Sigmoid colon (tissue), 6 donors: ENCODE measurements at regions not wholly inside any gene's neighbourhood (a gene's known extent, or its start where the extent isn't known, plus 50 kb on each side); places are given as distances from the start of the nearest gene placed in this dataset.

Experiments used
- DNase-seq: peaks from one replicate; pipeline ENCODE4 v3.0.0-alpha.2; 2019
- H3K27ac ChIP-seq, 4 donors: fragments of 200-600 bp; sonication (generic); one replicate each; pipeline ENCODE4 v1.5.1; 2016 to 2019; ENCODE audit warnings: mild to moderate bottlenecking in 1 of 4
- H3K27me3 ChIP-seq, 3 donors: fragments of 200-600 bp; sonication (generic); one replicate each; pipeline ENCODE4 v1.5.1; 2019; ENCODE audit warnings: mild to moderate bottlenecking in 1 of 3
- H3K36me3 ChIP-seq, 4 donors: fragments of 200-600 bp; sonication (generic); one replicate each; pipeline ENCODE4 v1.5.1; 2016 to 2019
- H3K4me1 ChIP-seq, 4 donors: fragments of 200-600 bp; sonication (generic); one replicate each; pipeline ENCODE4 v1.5.1; 2017 to 2019
- H3K4me3 ChIP-seq, 4 donors: fragments of 200-600 bp; sonication (generic); one replicate each; pipeline ENCODE4 v1.5.1; 2017 to 2019; ENCODE audit warnings: mild to moderate bottlenecking in 2 of 4, moderate library complexity in 1 of 4
- H3K9me3 ChIP-seq, 4 donors: fragments of 200-600 bp in 3 of 4; sonication (generic) in 3 of 4; one replicate each; pipeline versions ENCODE4 v1.5.1 to v1.6.1; 2013 to 2019
- CTCF ChIP-seq, 4 experiments: fragments of 450-650 bp in 3 of 4; fragments of 200-600 bp in 1 of 4; IDR thresholded peaks; one replicate each; pipeline ENCODE4 v1.5.1; 2016 to 2019; ENCODE audit warnings: antibody characterized with exemption in 4 of 4, mild to moderate bottlenecking in 3 of 4, moderate library complexity in 2 of 4
- EP300 ChIP-seq, 4 donors: sonication (generic); formaldehyde crosslinking; IDR thresholded peaks; one replicate each; pipeline ENCODE4 v1.6.1; 2017; ENCODE audit warnings: antibody characterized with exemption in 4 of 4
- POLR2A ChIP-seq, 2 donors: fragments of 450-650 bp; IDR thresholded peaks; one replicate each; pipeline ENCODE4 v1.6.1; 2016; ENCODE audit warnings: antibody characterized with exemption in 2 of 2, mild to moderate bottlenecking in 2 of 2, moderate library complexity in 2 of 2
- POLR2AphosphoS5 ChIP-seq, 4 donors: sonication (generic); formaldehyde crosslinking; IDR thresholded peaks; one replicate each; pipeline ENCODE4 v1.6.1; 2017; ENCODE audit warnings: antibody characterized with exemption in 4 of 4
- WGBS, 2 donors: extraction: QIAGEN DNeasy Blood & Tissue Kit; methylation state at CpG; one replicate each; pipeline ENCODE4 v1.1.7; 2013; 5-methylcytosine and 5-hydroxymethylcytosine counted together
- intact Hi-C: fragments of 100-400 bp; cut with DNase I; formaldehyde crosslinking; loops from one replicate; pipeline ENCODE4 v1.15.1; 2023
- donor health status: healthy with polysubstance abuse.
- donor health status: healthy.

GRCh38 chr2:23077596-23077995, 307.4 kb upstream of the KLHL29 start:
- DNase-seq = no peak
- intact Hi-C loops = no loop called here
- Histone ChIP-seq H3K36me3 (no peaks in the 10 kb centered on the region), H3K9me3 (peaks cover 0 to 2% (median 0%) of the 10 kb centered on the region in 4 donors), H3K27me3 (no peaks in the 10 kb centered on the region), H3K4me3 (no peak overlapping the region), H3K27ac (no peak overlapping the region), H3K4me1 (no peaks in the 10 kb centered on the region)
- whole genome bisulfite sequencing, 2 donors = 68 to 69% methylated on average over 4 of the region's 4 CpGs
- TF ChIP-seq POLR2AphosphoS5 (IDR thresholded peaks at IDR 0.05) (no peak), CTCF (IDR thresholded peaks at IDR 0.05) (no peak), POLR2A (IDR thresholded peaks at IDR 0.05) (no peak), EP300 (IDR thresholded peaks at IDR 0.05) (no peak)

GRCh38 chr2:23078784-23079434, 306.1 kb upstream of the KLHL29 start:
- no peak for TF ChIP-seq CTCF (IDR thresholded peaks at IDR 0.05)
- no peak for TF ChIP-seq POLR2AphosphoS5 (IDR thresholded peaks at IDR 0.05)
- TF ChIP-seq POLR2A (IDR thresholded peaks at IDR 0.05) = no peak
- TF ChIP-seq EP300 (IDR thresholded peaks at IDR 0.05) = no peak
- Histone ChIP-seq H3K4me1 (no peaks in the 10 kb centered on the region), H3K27ac (no peak overlapping the region), H3K27me3 (no peaks in the 10 kb centered on the region), H3K36me3 (no peaks in the 10 kb centered on the region), H3K4me3 (no peak overlapping the region), H3K9me3 (peaks cover 0 to 2% (median 0%) of the 10 kb centered on the region in 4 donors)
- WGBS, 2 donors = 78 to 79% methylated on average over 4 of the region's 4 CpGs
- intact Hi-C loops = no loop called here
- no peak for DNase-seq

GRCh38 chr2:23083966-23084365, 301.0 kb upstream of the KLHL29 start:
- TF ChIP-seq CTCF (IDR thresholded peaks at IDR 0.05) (no peak), POLR2AphosphoS5 (IDR thresholded peaks at IDR 0.05) (no peak)
- no peaks in the 10 kb centered on the region for H3K27me3 ChIP-seq
- H3K27ac ChIP-seq = no peak overlapping the region
- no peaks in the 10 kb centered on the region for H3K4me1 ChIP-seq
- DNase-seq = no peak
- H3K36me3 ChIP-seq = no peaks in the 10 kb centered on the region
- H3K9me3 ChIP-seq = peaks cover 0 to 2% (median 0%) of the 10 kb centered on the region in 4 donors
- whole genome bisulfite sequencing, 2 donors = 72 to 90% methylated on average over 1 of the region's 1 CpG
- intact Hi-C loops = no loop called here
- no peak overlapping the region for H3K4me3 ChIP-seq

- intact Hi-C loops = no loop called here
- Histone ChIP-seq H3K4me3 (no peak overlapping the region), H3K36me3 (no peaks in the 10 kb centered on the region), H3K4me1 (no peaks in the 10 kb centered on the region), H3K27me3 (no peaks in the 10 kb centered on the region), H3K9me3 (no peaks in the 10 kb centered on the region), H3K27ac (no peak overlapping the region)
- DNase-seq = no peak
- TF ChIP-seq POLR2AphosphoS5 (IDR thresholded peaks at IDR 0.05) (no peak), POLR2A (IDR thresholded peaks at IDR 0.05) (no peak), EP300 (IDR thresholded peaks at IDR 0.05) (no peak), CTCF (IDR thresholded peaks at IDR 0.05) (no peak)
Observed at GRCh38 chr2:23091019-23091418, 294.0 kb upstream of the KLHL29 start.

- intact Hi-C loops = no loop called here
- Histone ChIP-seq H3K4me1 (no peaks in the 10 kb centered on the region), H3K4me3 (no peak overlapping the region), H3K27me3 (no peaks in the 10 kb centered on the region), H3K27ac (no peak overlapping the region), H3K9me3 (no peaks in the 10 kb centered on the region), H3K36me3 (no peaks in the 10 kb centered on the region)
- TF ChIP-seq EP300 (IDR thresholded peaks at IDR 0.05) (no peak), POLR2A (IDR thresholded peaks at IDR 0.05) (no peak), CTCF (IDR thresholded peaks at IDR 0.05) (no peak), POLR2AphosphoS5 (IDR thresholded peaks at IDR 0.05) (no peak)
- 78 to 82% methylated on average over 4 of the region's 4 CpGs for WGBS, 2 donors
- no peak for DNase-seq
Observed at GRCh38 chr2:23091900-23092299, 293.1 kb upstream of the KLHL29 start.
